SU-DHL-6 (cell line): ENCODE measurements at regions not wholly inside any gene's neighbourhood (a gene's known extent, or its start where the extent isn't known, plus 50 kb on each side); places are given as distances from the start of the nearest gene placed in this dataset.

Experiments
- H2AFZ ChIP-seq: fragments of 200-600 bp; sonication (generic); 2 replicates; pipeline ENCODE4 v1.6.1; 2014; ENCODE audit warnings: low read depth, mild to moderate bottlenecking, moderate library complexity, mixed read lengths, antibody characterized with exemption, low read length; ENCODE audit not compliant: severe bottlenecking
- H3F3A ChIP-seq: fragments of 200-600 bp; shearing (Covaris generic); 2 replicates; pipeline ENCODE4 v1.6.0; 2016; ENCODE audit warnings: antibody characterized with exemption, mild to moderate bottlenecking; ENCODE audit not compliant: insufficient read depth
- H3K27ac ChIP-seq: fragments of 200-600 bp; sonication (generic); 2 replicates; pipeline ENCODE4 v1.5.1; 2016; ENCODE audit warnings: low read depth, mild to moderate bottlenecking, low read length, moderate library complexity, mixed read lengths
- H3K27me3 ChIP-seq: fragments of 200-600 bp; sonication (generic), shearing (Covaris generic); 2 replicates; pipeline ENCODE4 v1.6.0; 2014; ENCODE audit warnings: mild to moderate bottlenecking, low read length
- H3K36me3 ChIP-seq: fragments of 200-600 bp; sonication (generic); 2 replicates; pipeline ENCODE4 v1.6.1; 2014; ENCODE audit warnings: mild to moderate bottlenecking, low read length, mixed read lengths
- H3K4me2 ChIP-seq: fragments of 300-600, 200-600 bp; shearing (Covaris generic), sonication (generic); 2 replicates; pipeline ENCODE4 v1.6.0; 2014; ENCODE audit warnings: low read length, low read depth, mild to moderate bottlenecking; ENCODE audit not compliant: poor library complexity, severe bottlenecking
- H3K4me3 ChIP-seq: fragments of 200-600 bp; sonication (generic); 2 replicates; pipeline ENCODE4 v1.5.1; 2014; ENCODE audit warnings: antibody characterized with exemption, low read length, mild to moderate bottlenecking, mixed read lengths; ENCODE audit not compliant: insufficient read depth, poor library complexity, severe bottlenecking
- H3K79me2 ChIP-seq: fragments of 200-600 bp; sonication (generic); 2 replicates; pipeline ENCODE4 v1.6.1; 2014; ENCODE audit warnings: mild to moderate bottlenecking, low read length, moderate library complexity; ENCODE audit not compliant: insufficient read depth
- H3K9ac ChIP-seq: fragments of 200-600 bp; sonication (generic); 2 replicates; pipeline ENCODE4 v1.7.0; 2014; ENCODE audit warnings: mild to moderate bottlenecking, low read length
- H3K9me2 ChIP-seq: fragments of 200-600 bp; sonication (generic); replicated peaks from 2 replicates; pipeline ENCODE4 v1.6.1; 2014; ENCODE audit warnings: low read length; ENCODE audit not compliant: insufficient read depth
- H3K9me3 ChIP-seq: fragments of 200-600 bp; sonication (generic); 2 replicates; pipeline ENCODE4 v1.6.1; 2014; ENCODE audit warnings: low read length, mixed read lengths; ENCODE audit not compliant: insufficient read depth
- H4K20me1 ChIP-seq: fragments of 200-600 bp; sonication (generic); 2 replicates; pipeline ENCODE4 v1.6.1; 2014; ENCODE audit warnings: low read depth, mild to moderate bottlenecking, antibody characterized with exemption, low read length, moderate library complexity, mixed read lengths
- EZH2phosphoT487 ChIP-seq: fragments of 200-600 bp; sonication (generic), shearing (Covaris generic); conservative IDR thresholded peaks from 2 replicates; pipeline ENCODE4 v1.6.1; 2018; ENCODE audit warnings: mild to moderate bottlenecking, antibody characterized with exemption, low read length, moderate library complexity, mixed read lengths
- TF ChIP-seq, protein P1 (sequence below): fragments of 200-600 bp; sonication (generic); IDR thresholded peaks from one replicate; pipeline ENCODE4 v1.5.1; 2017; ENCODE audit warnings: antibody characterized with exemption, mild to moderate bottlenecking, low read length, moderate library complexity; ENCODE audit not compliant: insufficient read depth, poor library complexity, severe bottlenecking

DNA sequence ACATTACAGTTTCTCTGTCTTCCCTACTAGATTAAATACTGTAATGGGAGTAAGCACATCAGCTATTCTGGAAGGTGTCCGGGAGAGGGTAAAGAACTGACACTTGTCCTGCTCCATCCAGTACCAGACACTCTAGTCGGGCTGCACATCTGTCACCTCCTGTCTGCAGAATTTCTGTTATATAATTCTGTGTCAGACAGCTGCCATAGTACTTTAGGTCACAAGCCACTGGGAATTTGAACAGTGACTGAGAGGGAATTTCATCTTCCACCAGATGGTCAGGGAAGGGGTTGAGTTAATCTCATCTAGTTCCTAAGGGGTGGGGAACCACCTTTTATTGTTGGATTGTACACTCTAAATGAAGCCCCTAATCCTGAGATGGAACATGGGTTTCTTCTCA is 58.6 kb upstream of the NUDT7 start:
- Histone ChIP-seq H3K36me3 (no peaks in the 10 kb centered on the region), H3K4me3 (no peak overlapping the region), H3K27me3 (no peaks in the 10 kb centered on the region), H2AFZ (no peak overlapping the region), H3F3A (no peaks in the 10 kb centered on the region), H4K20me1 (no peaks in the 10 kb centered on the region), H3K4me2 (no peak overlapping the region), H3K79me2 (no peaks in the 10 kb centered on the region), H3K27ac (no peak overlapping the region), H3K9me2 (no peaks in the 10 kb centered on the region), H3K9ac (no peak overlapping the region), H3K9me3 (no peaks in the 10 kb centered on the region)
- TF ChIP-seq, protein P1, sequence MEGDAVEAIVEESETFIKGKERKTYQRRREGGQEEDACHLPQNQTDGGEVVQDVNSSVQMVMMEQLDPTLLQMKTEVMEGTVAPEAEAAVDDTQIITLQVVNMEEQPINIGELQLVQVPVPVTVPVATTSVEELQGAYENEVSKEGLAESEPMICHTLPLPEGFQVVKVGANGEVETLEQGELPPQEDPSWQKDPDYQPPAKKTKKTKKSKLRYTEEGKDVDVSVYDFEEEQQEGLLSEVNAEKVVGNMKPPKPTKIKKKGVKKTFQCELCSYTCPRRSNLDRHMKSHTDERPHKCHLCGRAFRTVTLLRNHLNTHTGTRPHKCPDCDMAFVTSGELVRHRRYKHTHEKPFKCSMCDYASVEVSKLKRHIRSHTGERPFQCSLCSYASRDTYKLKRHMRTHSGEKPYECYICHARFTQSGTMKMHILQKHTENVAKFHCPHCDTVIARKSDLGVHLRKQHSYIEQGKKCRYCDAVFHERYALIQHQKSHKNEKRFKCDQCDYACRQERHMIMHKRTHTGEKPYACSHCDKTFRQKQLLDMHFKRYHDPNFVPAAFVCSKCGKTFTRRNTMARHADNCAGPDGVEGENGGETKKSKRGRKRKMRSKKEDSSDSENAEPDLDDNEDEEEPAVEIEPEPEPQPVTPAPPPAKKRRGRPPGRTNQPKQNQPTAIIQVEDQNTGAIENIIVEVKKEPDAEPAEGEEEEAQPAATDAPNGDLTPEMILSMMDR: no peak
- no peak for TF ChIP-seq EZH2phosphoT487

DNA sequence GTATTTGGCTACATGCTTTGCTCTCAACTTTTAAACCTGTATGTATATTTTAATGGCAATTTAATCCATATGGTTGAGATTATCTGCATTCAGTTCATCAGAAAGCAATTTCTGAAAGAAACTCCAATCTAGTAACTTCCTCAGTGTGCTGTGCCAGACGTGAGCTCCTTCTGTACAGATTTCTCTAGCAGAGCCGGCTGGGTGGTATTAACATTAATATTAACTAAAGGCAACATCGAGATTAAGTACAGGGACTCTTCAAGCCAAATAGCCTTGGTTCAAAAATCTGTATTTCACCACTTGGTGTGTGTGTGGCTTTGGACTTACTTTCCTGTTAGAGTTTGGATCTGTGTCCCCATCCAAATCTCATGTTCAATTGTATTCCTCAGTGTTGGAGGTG is 55.5 kb upstream of the NUDT7 start:
- H3K9me3 ChIP-seq: no peaks in the 10 kb centered on the region
- H3K4me3 ChIP-seq: no peak overlapping the region
- no peaks in the 10 kb centered on the region for H3K36me3 ChIP-seq
- no peaks in the 10 kb centered on the region for H4K20me1 ChIP-seq
- H3K4me2 ChIP-seq: no peak overlapping the region
- no peak overlapping the region for H3K27ac ChIP-seq
- H2AFZ ChIP-seq: no peak overlapping the region
- no peaks in the 10 kb centered on the region for H3K79me2 ChIP-seq
- no peaks in the 10 kb centered on the region for H3K27me3 ChIP-seq
- no peaks in the 10 kb centered on the region for H3F3A ChIP-seq
- H3K9ac ChIP-seq: no peak overlapping the region
- no peak for TF ChIP-seq EZH2phosphoT487
- TF ChIP-seq, protein P1: no peak
- no peaks in the 10 kb centered on the region for H3K9me2 ChIP-seq

DNA sequence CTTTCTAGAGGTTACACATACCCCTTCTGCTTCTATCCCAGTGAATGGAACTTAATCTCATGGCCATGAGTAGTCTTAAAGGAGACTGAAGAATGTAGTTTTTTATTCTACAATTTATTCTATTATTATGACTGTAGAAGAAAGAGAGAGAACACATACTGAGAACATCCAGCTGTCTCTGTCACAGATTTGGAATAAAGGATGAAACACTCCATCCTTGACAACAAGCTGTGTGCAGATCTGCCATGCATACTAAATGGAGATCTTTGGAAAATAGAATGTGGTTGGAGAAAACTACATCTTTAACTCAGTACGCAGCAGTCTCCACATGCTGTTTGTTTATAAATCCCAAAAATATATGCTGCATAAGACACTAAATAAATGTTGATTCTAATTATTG is 54.1 kb upstream of the NUDT7 start:
- Histone ChIP-seq H3K27ac (no peak overlapping the region), H3K9me3 (no peaks in the 10 kb centered on the region), H3K4me3 (no peak overlapping the region), H4K20me1 (no peaks in the 10 kb centered on the region), H3K27me3 (no peaks in the 10 kb centered on the region), H3K36me3 (no peaks in the 10 kb centered on the region), H3K9ac (no peak overlapping the region), H2AFZ (no peak overlapping the region), H3K4me2 (no peak overlapping the region), H3K79me2 (no peaks in the 10 kb centered on the region), H3K9me2 (no peaks in the 10 kb centered on the region), H3F3A (no peaks in the 10 kb centered on the region)
- TF ChIP-seq, protein P1: no peak
- no peak for TF ChIP-seq EZH2phosphoT487

DNA sequence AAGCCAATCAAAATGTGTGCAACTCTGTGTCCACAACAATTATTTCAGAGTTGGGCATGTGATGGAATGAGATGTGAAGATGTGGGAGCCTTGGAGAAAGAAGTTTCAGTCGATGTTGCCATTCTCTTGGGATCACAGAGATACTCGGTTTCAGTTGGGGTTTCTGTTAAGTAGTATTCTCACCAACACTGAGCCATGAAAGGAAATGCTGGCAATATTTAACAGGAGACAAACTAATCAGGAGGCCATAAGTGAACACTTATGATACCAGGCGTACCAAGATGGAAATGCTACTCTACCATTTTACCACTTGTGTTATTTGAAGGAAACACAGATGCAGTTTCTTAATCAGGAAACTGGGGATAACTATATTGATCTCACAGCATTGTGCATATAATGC is 53.3 kb upstream of the NUDT7 start:
- no peaks in the 10 kb centered on the region for H3K36me3 ChIP-seq
- no peaks in the 10 kb centered on the region for H3K9me3 ChIP-seq
- no peak for TF ChIP-seq EZH2phosphoT487
- TF ChIP-seq, protein P1: no peak
- no peaks in the 10 kb centered on the region for H3F3A ChIP-seq
- no peaks in the 10 kb centered on the region for H4K20me1 ChIP-seq
- H3K9me2 ChIP-seq: no peaks in the 10 kb centered on the region
- H3K4me3 ChIP-seq: no peak overlapping the region
- H3K79me2 ChIP-seq: no peaks in the 10 kb centered on the region
- H3K27me3 ChIP-seq: no peaks in the 10 kb centered on the region
- no peak overlapping the region for H3K27ac ChIP-seq
- H3K9ac ChIP-seq: no peak overlapping the region
- H2AFZ ChIP-seq: no peak overlapping the region
- H3K4me2 ChIP-seq: no peak overlapping the region
